Endothelial cell (in vitro differentiated cells): ENCODE measurements at regions not wholly inside any gene's neighbourhood (a gene's known extent, or its start where the extent isn't known, plus 50 kb on each side); places are given as distances from the start of the nearest gene placed in this dataset.
A peak's percentile ranks its signal among the peaks of the same experiment; 100 is the strongest.

ENCODE experiments used
- DNase-seq: peaks from one replicate; pipeline ENCODE4 v3.0.0; 2021; ENCODE audit warnings: low spot score
- H3K27ac Mint-ChIP-seq: one replicate; pipeline ENCODE4 v1.8.0; 2021; ENCODE audit warnings: mixed read lengths, inconsistent platforms; ENCODE audit not compliant: unreplicated experiment
- H3K27me3 Mint-ChIP-seq: one replicate; pipeline ENCODE4 v1.8.0; 2021; ENCODE audit warnings: mild to moderate bottlenecking, moderate library complexity, mixed read lengths, inconsistent platforms; ENCODE audit not compliant: unreplicated experiment
- H3K36me3 Mint-ChIP-seq: one replicate; pipeline ENCODE4 v1.8.0; 2021; ENCODE audit warnings: mild to moderate bottlenecking, low read depth, mixed read lengths, inconsistent platforms; ENCODE audit not compliant: unreplicated experiment
- H3K4me1 Mint-ChIP-seq: one replicate; pipeline ENCODE4 v1.8.0; 2021; ENCODE audit warnings: mild to moderate bottlenecking, mixed read lengths, inconsistent platforms; ENCODE audit not compliant: unreplicated experiment
- H3K4me3 Mint-ChIP-seq: one replicate; pipeline ENCODE4 v1.8.0; 2021; ENCODE audit warnings: mild to moderate bottlenecking, mixed read lengths, inconsistent platforms; ENCODE audit not compliant: unreplicated experiment
- H3K9me3 Mint-ChIP-seq: one replicate; pipeline ENCODE4 v1.8.0; 2021; ENCODE audit warnings: mixed read lengths, inconsistent platforms; ENCODE audit not compliant: unreplicated experiment
- CTCF ChIP-seq: fragments of 200-600 bp; sonication (generic); IDR thresholded peaks from one replicate; pipeline ENCODE4 v1.5.0; 2021; ENCODE audit warnings: antibody characterized with exemption; ENCODE audit not compliant: unreplicated experiment

- TF ChIP-seq CTCF = no peak
- H3K36me3 Mint-ChIP-seq = no peaks in the 10 kb centered on the region
- no peak overlapping the region for H3K4me3 Mint-ChIP-seq
- H3K27me3 Mint-ChIP-seq = no peaks in the 10 kb centered on the region
- H3K4me1 Mint-ChIP-seq = no peaks in the 10 kb centered on the region
- no peaks in the 10 kb centered on the region for H3K9me3 Mint-ChIP-seq
- H3K27ac Mint-ChIP-seq = no peak overlapping the region
- no peak for DNase-seq
Measured at GRCh38 chr5:158007336-158007735, 148.4 kb upstream of the CLINT1 start.

- Mint-ChIP-seq H3K4me3 (no peak overlapping the region), H3K36me3 (no peaks in the 10 kb centered on the region), H3K27me3 (no peaks in the 10 kb centered on the region), H3K4me1 (no peaks in the 10 kb centered on the region), H3K27ac (no peak overlapping the region), H3K9me3 (no peaks in the 10 kb centered on the region)
- TF ChIP-seq CTCF = no peak
- DNase-seq = no peak
Measured at GRCh38 chr5:157999696-158000095, 140.8 kb upstream of the CLINT1 start.

GRCh38 chr5:157997991-157998504 is 139.1 kb upstream of the CLINT1 start:
- no peak overlapping the region for H3K27ac Mint-ChIP-seq
- H3K4me1 Mint-ChIP-seq = no peaks in the 10 kb centered on the region
- DNase-seq = no peak
- H3K4me3 Mint-ChIP-seq = no peak overlapping the region
- no peaks in the 10 kb centered on the region for H3K27me3 Mint-ChIP-seq
- no peak for TF ChIP-seq CTCF
- H3K36me3 Mint-ChIP-seq = no peaks in the 10 kb centered on the region
- H3K9me3 Mint-ChIP-seq = no peaks in the 10 kb centered on the region

GRCh38 chr5:157994906-157995519 is 136.1 kb upstream of the CLINT1 start:
- Mint-ChIP-seq H3K4me1 (no peaks in the 10 kb centered on the region), H3K27ac (no peak overlapping the region), H3K36me3 (no peaks in the 10 kb centered on the region), H3K9me3 (no peaks in the 10 kb centered on the region), H3K4me3 (no peak overlapping the region), H3K27me3 (peaks cover 1% of the 10 kb centered on the region)
- TF ChIP-seq CTCF = peak; percentile 65
- peak; percentile 78 for DNase-seq

- H3K4me1 Mint-ChIP-seq = no peaks in the 10 kb centered on the region
Measured at GRCh38 chr5:157993986-157994691, 135.2 kb upstream of the CLINT1 start.

More at GRCh38 chr5:157993986-157994691, 135.2 kb upstream of the CLINT1 start:
- no peak for TF ChIP-seq CTCF
- no peak for DNase-seq
- Mint-ChIP-seq H3K9me3 (no peaks in the 10 kb centered on the region), H3K4me3 (no peak overlapping the region), H3K27me3 (peaks cover 1% of the 10 kb centered on the region), H3K36me3 (no peaks in the 10 kb centered on the region), H3K27ac (no peak overlapping the region)
